GM12875 (cell line): ENCODE measurements at regions not wholly inside any gene's neighbourhood (a gene's known extent, or its start where the extent isn't known, plus 50 kb on each side); places are given as distances from the start of the nearest gene placed in this dataset.

Experiments used
- H3K4me3 ChIP-seq: one replicate; pipeline ENCODE4 v1.5.1; 2011; ENCODE audit warnings: low read depth, low read length, control low read depth
- TF ChIP-seq, protein P1 (sequence below): IDR thresholded peaks from 2 replicates; pipeline ENCODE4 v1.5.1; 2011; ENCODE audit warnings: low read depth, mild to moderate bottlenecking, control low read depth, inconsistent platforms, low read length, moderate library complexity, borderline replicate concordance; ENCODE audit not compliant: insufficient read depth

DNA sequence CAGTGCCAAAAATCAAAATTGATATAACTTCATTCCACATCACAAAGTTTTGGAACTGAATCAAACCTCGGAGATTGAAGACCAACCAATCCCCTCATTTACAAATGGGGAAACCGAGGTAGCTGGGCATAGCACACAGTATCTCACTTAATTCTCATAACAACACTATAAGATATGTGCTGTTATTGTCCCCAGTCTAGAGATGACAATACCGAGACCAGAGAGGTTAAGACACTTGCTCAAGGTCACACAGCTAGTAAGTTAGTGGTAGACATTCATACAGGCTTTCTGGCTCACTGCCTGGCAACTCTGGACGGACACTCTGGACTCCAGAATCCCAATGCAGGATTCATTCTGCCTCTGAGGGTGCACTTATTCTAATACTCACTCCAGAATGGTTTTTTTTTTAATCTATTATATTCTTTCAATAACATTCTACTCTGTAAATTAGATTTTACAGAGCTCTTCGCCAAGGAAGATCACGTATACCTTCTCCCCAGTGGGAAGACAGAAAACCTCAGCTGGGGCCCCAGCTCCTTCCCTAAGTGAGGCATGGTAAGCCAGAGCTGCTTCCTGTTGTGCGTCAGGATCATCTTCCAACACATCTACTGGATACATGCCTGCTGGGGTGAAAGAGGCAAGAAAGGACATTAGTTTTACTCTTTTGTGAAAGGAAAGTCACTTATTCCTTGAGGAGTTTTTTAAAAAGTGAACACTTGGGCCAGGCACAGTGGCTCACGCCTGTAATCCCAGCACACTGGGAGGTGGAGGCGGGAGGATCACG is 128.4 kb upstream of the IGF1R start:
- TF ChIP-seq, protein P1, sequence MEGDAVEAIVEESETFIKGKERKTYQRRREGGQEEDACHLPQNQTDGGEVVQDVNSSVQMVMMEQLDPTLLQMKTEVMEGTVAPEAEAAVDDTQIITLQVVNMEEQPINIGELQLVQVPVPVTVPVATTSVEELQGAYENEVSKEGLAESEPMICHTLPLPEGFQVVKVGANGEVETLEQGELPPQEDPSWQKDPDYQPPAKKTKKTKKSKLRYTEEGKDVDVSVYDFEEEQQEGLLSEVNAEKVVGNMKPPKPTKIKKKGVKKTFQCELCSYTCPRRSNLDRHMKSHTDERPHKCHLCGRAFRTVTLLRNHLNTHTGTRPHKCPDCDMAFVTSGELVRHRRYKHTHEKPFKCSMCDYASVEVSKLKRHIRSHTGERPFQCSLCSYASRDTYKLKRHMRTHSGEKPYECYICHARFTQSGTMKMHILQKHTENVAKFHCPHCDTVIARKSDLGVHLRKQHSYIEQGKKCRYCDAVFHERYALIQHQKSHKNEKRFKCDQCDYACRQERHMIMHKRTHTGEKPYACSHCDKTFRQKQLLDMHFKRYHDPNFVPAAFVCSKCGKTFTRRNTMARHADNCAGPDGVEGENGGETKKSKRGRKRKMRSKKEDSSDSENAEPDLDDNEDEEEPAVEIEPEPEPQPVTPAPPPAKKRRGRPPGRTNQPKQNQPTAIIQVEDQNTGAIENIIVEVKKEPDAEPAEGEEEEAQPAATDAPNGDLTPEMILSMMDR, result no peak
- H3K4me3 ChIP-seq, result no peak overlapping the region

GRCh38 chr15:98522127-98522526 is 126.2 kb upstream of the IGF1R start:
- TF ChIP-seq, protein P1, result no peak

DNA sequence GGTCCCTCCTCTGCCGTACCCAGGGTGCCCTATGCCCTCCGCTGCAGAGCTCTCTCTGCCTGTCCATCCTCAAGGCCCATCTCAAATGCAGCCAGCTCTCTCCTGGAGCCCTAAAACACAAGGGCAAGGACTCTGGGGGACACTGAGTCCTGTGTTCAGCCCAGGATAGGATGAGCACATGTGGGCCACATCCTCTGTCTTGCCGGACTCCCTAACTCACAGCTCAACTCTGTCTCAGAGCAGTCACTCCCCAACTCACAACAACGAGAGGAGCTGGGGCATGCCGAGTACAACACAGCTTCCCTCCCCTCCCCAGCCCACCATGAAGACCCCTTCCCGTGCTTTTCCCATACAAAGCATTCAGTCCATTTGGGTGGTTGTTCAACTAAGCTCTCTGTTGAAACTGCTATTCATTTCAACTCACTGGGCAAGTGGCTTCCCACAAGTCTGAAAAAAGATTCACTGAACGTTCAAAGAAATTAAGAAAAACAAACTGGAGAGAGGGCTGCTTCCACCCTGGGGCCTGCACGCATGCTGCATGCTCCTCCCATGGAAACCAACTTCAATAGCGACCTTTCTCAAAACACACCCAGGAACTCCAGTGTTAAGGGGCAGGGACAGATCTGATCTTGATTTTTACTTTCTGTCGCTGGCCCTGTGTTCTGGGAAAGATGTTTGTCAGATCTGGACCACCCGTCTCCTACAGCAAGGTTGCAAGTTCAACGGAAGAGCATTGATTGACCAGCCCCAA is 124.3 kb upstream of the IGF1R start:
- TF ChIP-seq, protein P1, result no peak
- H3K4me3 ChIP-seq, result no peak overlapping the region

More at GRCh38 chr15:98522127-98522526, 126.2 kb upstream of the IGF1R start:
- no peak overlapping the region for H3K4me3 ChIP-seq

DNA sequence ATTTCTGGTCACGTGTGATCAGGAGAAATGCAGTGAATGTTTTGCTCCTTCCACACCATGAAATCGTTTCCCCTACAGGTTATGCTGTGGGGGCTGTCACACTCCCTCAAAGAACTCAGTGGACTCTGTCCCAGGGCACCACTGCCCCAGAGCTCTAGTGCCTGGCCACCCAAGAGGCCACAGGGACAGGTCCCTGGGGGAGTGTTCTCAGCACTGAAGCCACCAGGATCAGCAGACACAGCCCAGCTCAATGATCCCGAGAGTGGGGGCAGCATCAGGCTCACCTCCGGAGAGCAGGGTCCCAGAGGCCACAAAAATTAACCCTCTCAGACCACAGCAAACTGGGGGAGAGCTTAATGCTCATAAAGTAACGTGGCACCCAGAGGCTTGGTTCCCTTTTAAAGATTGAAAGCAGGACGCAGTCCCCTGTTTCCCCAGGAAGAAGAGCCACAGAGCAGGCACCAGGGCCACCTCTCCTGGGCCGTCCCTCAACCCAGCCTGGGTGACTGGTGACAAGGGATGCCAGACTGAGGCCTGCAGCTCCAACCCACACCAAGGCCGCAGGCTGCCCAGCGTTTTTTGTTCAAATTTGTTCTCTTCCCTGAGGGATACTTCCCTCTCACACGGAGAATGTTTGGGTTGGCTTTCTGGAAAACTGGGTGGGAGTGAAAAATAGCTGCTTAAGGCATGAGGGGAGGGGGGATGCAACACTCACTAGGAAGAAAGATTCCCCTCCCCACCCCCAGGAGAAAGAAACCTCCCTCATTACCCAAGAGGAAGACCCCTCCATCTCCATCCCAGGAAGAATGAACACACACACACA is 123.3 kb upstream of the IGF1R start:
- no peak overlapping the region for H3K4me3 ChIP-seq
- TF ChIP-seq, protein P1, result no peak

GRCh38 chr15:98525661-98526001 is 122.7 kb upstream of the IGF1R start:
- TF ChIP-seq, protein P1, result no peak
- no peak overlapping the region for H3K4me3 ChIP-seq

GRCh38 chr15:98526094-98526493 is 122.2 kb upstream of the IGF1R start:
- no peak overlapping the region for H3K4me3 ChIP-seq
- TF ChIP-seq, protein P1, result no peak
